NB4 (cell line): ENCODE measurements at regions not wholly inside any gene's neighbourhood (a gene's known extent, or its start where the extent isn't known, plus 50 kb on each side); places are given as distances from the start of the nearest gene placed in this dataset.

ENCODE experiments used
- DNase-seq: peaks from one replicate; pipeline ENCODE4 v3.0.0; 2010; ENCODE audit warnings: low read depth
- H3K4me3 ChIP-seq: one replicate; pipeline ENCODE4 v1.5.1; 2011; ENCODE audit warnings: mild to moderate bottlenecking, low read depth, low read length, moderate library complexity
- CTCF ChIP-seq: IDR thresholded peaks from one replicate; pipeline ENCODE4 v1.5.1; 2012; ENCODE audit warnings: low read depth, low read length
- MAX ChIP-seq: IDR thresholded peaks from 2 replicates; pipeline ENCODE4 v1.6.1; 2011; ENCODE audit warnings: low read depth, low read length
- MYC ChIP-seq: IDR thresholded peaks from 2 replicates; pipeline ENCODE4 v1.6.1; 2011; ENCODE audit warnings: low read depth, low read length
- POLR2A ChIP-seq: IDR thresholded peaks from 2 replicates; pipeline ENCODE4 v1.6.1; 2011; ENCODE audit warnings: mild to moderate bottlenecking; ENCODE audit not compliant: insufficient read length; ENCODE audit errors: extremely low read depth

- no peak for DNase-seq
- no peak overlapping the region for H3K4me3 ChIP-seq
- TF ChIP-seq MAX (no peak), MYC (no peak), POLR2A (no peak), CTCF (no peak)
These were observed 204.7 kb upstream of the KLF14 start for GRCh38 chr7:130938661-130939060.

GRCh38 chr7:130939321-130940095 lies 205.5 kb upstream of the KLF14 start:
- no peak for TF ChIP-seq MYC
- TF ChIP-seq CTCF = no peak
- TF ChIP-seq MAX = no peak
- no peak for TF ChIP-seq POLR2A
- no peak overlapping the region for H3K4me3 ChIP-seq
- DNase-seq = no peak

GRCh38 chr7:130940326-130940725 lies 206.3 kb upstream of the KLF14 start:
- H3K4me3 ChIP-seq = no peak overlapping the region
- no peak for TF ChIP-seq POLR2A
- TF ChIP-seq MYC = no peak
- TF ChIP-seq MAX = no peak
- TF ChIP-seq CTCF = no peak
- DNase-seq = no peak

GRCh38 chr7:130940907-130941306 lies 206.9 kb upstream of the KLF14 start:
- peak overlapping the region; percentile 35 for H3K4me3 ChIP-seq
- DNase-seq = no peak
- no peak for TF ChIP-seq POLR2A
- TF ChIP-seq MAX = no peak
- no peak for TF ChIP-seq CTCF
- no peak for TF ChIP-seq MYC

- peak; percentile 33 for DNase-seq
- peak overlapping the region; percentile 35 for H3K4me3 ChIP-seq
- TF ChIP-seq MAX (no peak), CTCF (no peak), POLR2A (no peak), MYC (no peak)
These were observed 207.6 kb upstream of the KLF14 start for GRCh38 chr7:130941322-130942210.
